ENCODE measurements at regions not wholly inside any gene's neighbourhood (a gene's known extent, or its start where the extent isn't known, plus 50 kb on each side); places are given as distances from the start of the nearest gene placed in this dataset.

DNA sequence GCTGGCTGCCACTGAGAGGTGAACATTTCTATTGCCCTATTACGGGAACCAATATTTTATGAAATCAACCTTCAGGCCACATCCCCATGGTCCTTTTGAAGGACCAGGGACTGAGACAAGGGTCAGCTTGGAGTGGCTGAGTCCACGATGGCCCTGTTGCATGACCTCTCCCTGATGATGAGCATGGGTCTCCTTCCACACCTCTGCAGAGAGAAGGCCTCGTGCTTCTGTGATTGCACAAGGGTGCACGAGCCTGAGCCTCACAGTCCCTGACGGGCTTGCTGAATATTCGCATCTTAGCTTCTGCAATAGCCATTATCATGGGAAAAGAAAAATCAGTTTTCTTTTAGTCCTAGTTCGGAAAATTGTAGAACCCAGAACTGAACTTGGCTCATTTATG is 255.0 kb upstream of the IRX2 start:
- DNase-seq = no peak

DNA sequence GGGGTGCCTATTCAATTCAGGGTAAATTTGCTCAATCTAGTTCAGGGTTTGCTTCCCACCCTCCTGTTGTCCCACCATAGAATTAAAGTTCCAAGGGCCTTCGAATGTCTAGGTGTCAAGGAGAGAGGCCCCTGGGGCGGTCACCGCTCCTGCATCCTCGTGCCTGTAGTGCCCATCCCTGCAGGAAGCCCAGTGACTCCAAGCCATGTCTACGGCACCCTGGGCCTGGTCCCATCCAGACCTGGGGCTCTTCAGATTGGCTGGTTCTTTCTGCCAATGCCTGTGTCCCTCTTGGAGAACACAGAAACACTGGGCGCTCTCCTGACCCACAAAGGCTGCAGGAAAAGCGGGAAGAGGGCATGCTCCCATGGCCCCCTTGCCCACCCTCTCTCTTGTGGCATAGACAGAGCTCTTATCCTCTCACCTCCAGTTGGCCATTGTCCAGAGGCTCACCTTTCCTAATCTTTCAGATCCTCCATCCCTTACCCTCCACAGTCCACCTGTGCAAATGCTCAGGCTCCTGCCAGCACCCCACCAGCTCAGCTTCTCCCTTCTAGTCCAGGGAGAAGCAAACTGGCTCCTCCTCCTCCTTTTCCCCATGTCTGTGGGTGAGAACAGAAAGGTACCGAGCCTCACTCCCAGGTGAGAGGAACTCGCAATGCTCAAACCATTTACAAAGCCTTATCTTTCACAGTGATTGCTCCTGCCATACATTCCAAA is 253.0 kb upstream of the IRX2 start:
- DNase-seq = no peak

- no peak for DNase-seq
Observed at GRCh38 chr5:3002230-3002629, 250.8 kb upstream of the IRX2 start.

DNA sequence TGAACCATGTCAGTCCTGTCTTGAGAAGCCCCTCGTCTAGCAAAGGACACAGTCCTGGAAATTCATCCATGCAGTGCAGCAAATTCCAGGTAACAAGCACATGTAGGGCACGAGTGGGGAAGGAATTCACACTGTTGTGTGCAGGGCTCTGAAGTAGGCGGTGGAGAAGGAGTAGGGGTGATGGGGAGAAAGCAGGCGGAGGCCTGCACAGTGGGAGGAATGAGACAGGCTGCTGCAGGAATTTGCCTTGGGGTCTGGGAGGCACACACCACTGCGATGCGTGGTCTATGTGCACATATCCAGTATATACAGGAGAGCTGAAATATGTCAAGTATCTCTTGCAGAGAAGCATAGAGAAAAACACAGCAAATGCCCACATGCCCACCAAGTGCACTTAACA is 249.2 kb upstream of the IRX2 start:
- no peak for DNase-seq

GRCh38 chr5:2999926-3000325 is 248.4 kb upstream of the IRX2 start:
- no peak for DNase-seq

- no peak for DNase-seq
Observed at GRCh38 chr5:2998106-2998505, 246.6 kb upstream of the IRX2 start.

DNA sequence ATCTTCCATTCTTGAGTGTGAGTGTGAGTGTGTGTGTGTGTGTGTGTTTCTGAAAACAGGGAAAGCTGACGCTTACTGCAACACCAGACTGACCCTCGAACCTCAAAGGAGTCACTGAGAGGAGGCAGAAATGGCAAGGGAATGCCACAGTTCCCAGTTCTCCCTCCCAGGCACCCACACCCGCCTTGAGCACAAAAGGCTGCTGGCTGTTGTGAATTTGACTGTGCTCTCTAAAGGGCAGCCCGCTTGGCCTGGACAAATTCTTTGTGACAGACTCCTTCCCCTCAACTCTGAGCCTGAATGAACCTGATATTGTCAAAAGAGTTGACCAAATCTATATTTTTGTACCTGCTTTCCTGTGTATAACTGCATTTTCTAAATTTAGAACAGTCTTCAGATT is 245.7 kb upstream of the IRX2 start:
- no peak for DNase-seq

DNA sequence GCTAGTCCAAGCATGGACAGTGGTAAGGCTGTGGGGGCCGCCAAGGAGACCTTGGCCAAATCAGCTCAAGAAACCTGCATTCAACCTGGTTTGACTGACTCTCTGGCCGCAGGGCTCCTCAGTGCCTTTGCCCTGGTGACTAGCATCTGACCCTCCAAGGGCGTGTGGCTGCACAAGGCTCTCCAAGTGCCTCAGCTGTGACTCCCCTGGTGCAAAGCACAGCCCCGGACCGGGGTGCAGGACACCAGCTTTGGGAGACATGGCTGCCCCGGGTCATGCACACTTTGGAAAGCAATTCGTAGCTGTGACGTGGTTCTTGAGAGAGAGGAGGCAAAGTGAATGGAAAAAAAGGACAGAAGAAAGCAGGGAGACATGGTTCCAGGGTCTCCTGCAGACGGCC is 245.2 kb upstream of the IRX2 start:
- DNase-seq = no peak

GRCh38 chr5:2996248-2996647 is 244.8 kb upstream of the IRX2 start:
- no peak for DNase-seq

- no peak for DNase-seq
Observed at GRCh38 chr5:2995667-2996066, 244.2 kb upstream of the IRX2 start.

DNA sequence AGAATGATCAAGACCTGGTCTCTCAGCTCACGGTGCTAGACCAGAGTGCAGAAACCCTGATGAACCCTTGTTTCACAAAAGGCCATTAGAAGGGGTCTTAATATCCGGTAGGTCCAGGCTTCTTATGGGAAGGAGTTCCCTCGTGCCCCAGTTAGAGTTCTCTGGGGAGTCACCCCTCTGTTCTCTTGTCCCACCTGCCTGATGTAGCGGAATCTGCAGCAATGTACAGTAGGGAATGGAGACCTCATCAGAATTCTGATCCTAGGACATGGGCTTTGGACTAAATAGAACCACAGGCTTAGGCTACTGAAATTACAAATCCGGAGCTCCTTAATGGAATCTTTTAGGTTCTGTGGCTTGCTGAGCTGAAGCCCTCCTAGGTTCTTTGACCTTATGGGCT is 243.6 kb upstream of the IRX2 start:
- no peak for DNase-seq

GRCh38 chr5:2993771-2994170 is 242.3 kb upstream of the IRX2 start:
- DNase-seq = no peak

DNA sequence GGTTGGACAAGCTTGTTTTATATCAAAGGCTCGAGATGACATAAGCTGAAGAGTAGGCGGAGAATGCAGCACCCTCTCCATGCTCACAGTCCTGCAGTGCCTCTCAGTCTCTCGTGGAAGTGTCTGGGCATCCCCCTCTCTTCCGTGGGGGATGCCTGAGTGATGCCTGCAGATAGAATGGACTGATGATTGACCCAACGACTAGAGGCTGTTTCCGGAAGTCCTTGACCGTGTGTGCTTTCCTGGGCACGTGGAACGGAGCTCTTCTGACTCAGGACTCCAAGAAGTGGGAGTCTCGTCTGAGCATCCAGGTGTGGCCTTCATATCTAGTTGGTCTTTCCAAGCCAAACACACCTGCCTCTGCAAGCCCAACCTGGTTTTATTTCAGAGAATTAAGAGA is 241.8 kb upstream of the IRX2 start:
- no peak for DNase-seq

- no peak for DNase-seq
Observed at GRCh38 chr5:2992806-2993205, 241.3 kb upstream of the IRX2 start.

DNA sequence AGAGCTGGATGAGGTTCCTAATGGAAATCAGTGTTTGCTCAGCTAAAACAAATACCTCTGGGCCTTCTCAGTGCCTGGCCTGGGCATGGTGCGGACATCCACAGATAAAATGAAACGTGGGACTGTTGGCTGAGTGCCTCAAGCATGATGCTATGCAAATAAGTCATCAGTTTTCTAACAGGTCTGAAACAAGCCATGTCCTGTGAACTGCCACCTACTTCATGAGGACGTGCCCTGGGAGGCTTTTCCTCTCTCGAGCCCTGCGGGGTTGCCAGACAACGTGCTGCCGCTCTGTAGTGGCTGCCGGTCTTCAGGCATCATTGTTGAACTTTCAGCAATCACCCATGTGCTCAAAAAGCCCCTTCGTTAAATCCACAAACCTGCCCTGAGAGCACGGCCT is 240.4 kb upstream of the IRX2 start:
- no peak for DNase-seq

DNA sequence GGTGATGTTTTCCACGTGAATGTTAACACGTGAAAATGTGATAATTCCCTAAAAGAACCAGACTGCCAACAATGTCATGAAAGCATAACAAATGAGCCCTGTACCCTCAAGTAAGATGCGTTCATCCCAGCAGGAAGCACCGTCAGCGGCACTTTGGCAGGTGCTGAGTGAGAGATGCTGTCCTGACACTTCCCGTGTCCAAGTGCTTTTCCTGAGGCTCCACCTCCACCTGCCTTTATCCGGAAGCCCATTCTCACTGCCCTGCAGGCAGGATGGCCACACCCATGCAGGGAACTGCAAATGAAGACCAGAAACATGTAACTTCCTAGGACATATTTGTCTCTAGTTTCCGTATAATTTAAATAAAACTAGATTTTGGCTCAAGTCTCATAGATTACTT is 238.0 kb upstream of the IRX2 start:
- DNase-seq = no peak

- DNase-seq = no peak
Observed at GRCh38 chr5:2986301-2986700, 234.8 kb upstream of the IRX2 start.

DNA sequence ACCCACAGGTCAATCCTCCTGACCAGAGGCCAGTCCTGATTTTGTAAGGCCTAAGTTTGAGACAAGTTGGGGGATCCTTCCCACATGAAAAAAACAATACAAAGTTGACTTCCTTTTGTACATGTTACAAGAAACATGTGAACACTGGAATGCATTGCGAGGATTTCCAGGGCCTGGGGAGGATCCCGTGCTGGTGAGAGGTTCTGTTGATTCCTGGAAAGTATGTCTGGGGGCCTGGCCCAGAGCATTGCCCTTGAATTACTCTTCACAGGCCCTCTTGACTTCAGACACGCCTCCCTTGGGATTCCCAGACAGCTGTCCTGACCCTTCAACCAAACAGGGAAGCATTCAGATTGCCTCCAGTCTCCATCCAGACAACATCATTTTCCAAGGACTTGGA is 234.2 kb upstream of the IRX2 start:
- no peak for DNase-seq

- no peak for DNase-seq
Observed at GRCh38 chr5:2983583-2984300, 232.3 kb upstream of the IRX2 start.

DNA sequence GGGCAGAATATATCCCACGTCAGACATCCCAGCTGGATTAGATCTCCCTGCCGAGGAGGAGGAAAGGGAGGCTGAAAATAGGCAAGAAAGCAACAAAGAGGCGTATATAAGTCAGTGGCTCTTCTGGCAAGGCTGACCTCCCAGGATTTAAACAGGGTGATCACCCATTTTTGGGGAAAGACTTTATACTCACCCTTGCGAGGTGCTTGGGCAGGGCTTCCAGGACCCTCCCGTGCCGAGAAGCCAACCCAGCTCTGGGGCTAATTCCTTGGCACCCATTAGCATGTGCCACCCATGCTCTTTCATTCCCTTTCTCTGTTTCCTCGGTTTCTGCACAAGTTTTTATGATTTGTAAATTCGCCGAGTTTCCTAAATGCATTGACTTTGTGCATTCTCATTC is 230.2 kb upstream of the IRX2 start:
- DNase-seq = no peak

DNA sequence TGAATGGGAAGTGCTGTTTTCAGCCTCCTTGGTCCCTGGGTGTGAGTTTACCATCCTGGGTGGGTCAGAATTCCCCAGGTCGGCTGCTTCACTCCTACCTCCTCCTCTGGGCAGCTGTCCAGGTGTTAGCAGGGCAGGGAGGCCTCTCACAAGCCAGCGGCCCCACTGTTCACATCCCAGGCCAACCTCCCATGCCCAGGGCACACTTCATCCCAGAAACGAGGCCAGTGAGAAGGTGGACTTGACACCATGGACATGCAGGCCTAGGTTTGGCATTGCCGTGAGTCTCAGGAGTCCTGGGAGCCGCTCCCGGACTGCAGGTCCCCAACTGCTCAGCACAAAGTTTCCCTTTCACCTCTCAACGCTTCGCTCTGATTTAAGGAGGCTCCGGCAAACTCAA is 229.6 kb upstream of the IRX2 start:
- DNase-seq = no peak

- DNase-seq = no peak
Observed at GRCh38 chr5:2960294-2960693, 208.8 kb upstream of the IRX2 start.

GRCh38 chr5:2958976-2959375 is 207.5 kb upstream of the IRX2 start:
- DNase-seq = no peak

DNA sequence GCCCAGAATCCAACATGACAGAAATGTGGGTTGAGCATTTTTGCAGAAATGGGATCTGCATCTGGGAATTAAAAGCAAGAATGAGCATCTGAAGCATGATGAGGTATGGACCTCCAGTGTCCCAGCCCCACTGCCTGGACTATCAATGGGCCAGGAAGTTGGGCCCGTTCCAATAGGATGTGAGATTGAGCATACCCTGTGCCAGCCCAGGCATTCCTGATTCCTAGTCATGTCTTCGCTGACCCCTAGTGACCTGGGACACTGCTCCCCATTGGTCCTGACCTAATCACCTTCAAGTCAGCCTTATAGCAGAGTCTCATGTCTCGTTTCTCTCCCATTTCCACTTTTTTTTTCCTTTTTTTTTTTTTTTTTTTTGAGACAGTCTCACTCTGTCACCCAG is 197.4 kb upstream of the IRX2 start:
- no peak for DNase-seq

- DNase-seq = no peak
Observed at GRCh38 chr5:2946315-2946714, 194.8 kb upstream of the IRX2 start.
